NCI-H2196 treated with DMSO at 0.1 percent for 48 hours (cell line): ENCODE measurements at regions not wholly inside any gene's neighbourhood (a gene's known extent, or its start where the extent isn't known, plus 50 kb on each side); places are given as distances from the start of the nearest gene placed in this dataset.
"Not testable (repeated sequence)": the region's sequence is repeated elsewhere in the genome, so short reads cannot be mapped to it uniquely, and the experiment has no call there.

Source experiments
- DNase-seq: peaks from one replicate; lab custom pipeline; 2025; ENCODE audit not compliant: unreplicated experiment; lab: John Stamatoyannopoulos, UW

GRCh38 chr6:85764844-85765243, 122.2 kb upstream of the SYNCRIP start:
- no peak for DNase-seq

- DNase-seq: no peak
Observed at GRCh38 chr6:85756982-85757381, 114.3 kb upstream of the SYNCRIP start.

DNA sequence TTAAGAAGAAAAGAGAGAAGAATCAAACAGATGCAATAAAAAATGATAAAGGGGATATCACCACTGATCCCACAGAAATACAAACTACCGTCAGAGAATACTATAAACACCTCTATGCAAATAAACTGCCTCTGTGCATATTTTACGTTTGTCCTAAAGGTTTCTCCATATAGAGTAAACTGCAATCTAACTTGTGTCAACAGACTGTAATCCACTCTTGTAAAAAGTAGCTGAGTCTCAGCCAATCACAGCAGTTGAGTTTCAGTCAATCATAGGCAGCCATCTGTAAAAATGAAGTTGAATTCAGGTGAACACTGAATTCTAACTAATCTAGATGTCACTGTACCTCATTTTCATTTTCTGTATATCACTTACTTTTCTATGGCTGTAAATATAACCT, 112.2 kb upstream of the SYNCRIP start:
- no peak for DNase-seq

DNA sequence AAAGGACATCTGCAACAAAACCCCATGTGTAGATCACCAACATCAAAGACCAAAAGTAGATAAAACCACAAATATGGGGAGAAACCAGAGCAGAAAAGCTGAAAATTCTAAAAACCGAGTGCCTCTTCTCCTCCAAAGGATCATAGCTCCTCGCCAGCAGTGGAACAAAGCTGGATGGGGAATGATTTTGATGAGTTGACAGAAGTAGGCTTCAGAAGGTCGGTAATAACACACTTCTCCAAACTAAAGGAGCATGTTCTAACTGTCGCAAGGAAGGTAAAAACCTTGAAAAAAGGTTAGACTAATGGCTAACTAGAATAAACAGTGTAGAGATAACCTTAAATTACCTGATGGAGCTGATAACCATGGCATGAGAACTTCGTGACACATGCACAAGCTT, 109.9 kb upstream of the SYNCRIP start:
- no peak for DNase-seq

DNA sequence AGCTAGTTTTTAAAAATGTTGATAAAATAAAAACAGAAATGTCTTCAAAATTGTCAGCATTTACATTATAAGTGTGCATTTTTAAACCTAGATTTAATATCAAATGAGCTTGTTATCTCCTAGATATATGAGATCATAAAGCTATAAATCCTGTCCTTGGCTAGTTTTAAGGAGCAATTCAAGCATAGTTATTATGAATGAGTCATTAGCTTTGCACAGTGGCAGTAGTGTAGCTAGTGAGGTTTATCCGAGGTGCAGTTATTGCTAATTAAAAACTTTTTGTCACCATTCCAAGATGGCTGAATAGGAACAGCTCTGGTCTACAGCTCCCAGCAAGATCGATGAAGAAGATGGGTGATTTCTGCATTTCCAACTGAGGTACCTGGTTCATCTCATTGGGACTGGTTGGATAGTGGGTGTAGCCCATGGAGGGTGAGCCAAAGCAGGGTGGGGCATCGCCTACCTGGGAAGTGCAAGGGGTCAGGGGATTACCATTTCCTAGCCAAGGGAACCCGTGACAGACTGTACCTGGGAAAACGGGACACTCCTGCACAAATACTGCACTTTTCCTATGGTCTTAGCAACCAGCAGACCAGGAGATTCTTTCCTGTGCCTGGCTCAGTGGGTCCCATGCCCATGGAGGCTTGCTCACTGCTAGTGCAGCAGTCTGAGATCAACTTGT, 108.8 kb upstream of the SYNCRIP start:
- DNase-seq: no peak

DNA sequence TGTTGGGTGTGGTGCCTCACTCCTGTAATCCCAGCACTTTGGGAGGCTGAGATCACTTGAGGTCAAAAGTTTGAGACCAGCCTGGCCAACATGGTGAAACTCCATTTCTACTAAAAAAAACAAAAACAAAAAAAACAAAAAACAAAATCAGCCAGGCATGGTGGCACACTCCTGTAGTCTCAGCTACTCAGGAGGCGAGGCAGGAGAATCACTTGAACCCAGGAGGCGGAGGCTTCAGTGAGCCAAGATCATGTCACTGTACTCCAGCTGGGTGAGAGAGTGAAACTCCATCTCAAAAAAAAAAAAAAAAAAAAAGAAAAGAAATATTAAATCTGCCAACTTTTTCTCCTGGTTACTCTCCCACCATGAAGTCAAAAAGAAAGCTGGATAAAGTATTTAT, 107.5 kb upstream of the SYNCRIP start:
- not testable (repeated sequence) for DNase-seq

- DNase-seq: no peak
Observed at GRCh38 chr6:85749236-85749635, 106.5 kb upstream of the SYNCRIP start.

DNA sequence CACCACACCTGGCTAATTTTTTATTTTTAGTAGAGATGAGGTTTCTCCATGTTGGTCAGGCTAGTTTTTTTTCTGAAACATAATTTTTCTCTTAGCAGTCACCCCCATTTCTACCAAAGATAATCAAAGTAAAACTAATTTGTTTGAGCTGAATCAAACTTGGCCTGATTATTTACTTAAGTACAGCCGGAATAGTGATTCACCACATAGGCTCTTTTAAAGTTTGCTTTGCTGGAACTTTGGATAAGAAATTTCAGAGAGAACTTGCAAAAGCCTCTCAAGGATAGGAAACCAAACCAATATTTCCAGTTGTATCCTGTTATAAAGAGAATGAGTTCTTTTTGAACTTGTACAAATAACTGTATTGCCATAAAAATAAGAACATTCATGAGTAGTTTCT, 105.0 kb upstream of the SYNCRIP start:
- DNase-seq: no peak

DNA sequence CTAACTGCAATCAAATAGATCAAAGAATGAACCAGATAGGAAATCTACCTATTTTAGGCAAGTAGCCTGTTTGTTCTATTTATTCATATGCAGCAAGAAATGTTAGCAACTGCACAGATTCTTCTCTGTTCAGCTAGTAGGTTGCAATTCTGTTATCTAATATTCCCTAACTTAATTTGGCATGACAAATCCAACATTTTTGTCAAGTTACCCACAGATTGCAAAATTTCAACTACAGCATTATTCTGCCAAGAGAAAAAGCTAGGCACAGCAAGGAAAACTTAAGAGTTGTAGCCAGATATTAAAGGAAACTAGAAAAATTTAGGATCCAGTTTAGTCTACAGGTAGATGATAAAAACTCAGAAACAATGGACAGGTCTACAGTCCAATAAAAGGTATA, 104.4 kb upstream of the SYNCRIP start:
- DNase-seq: no peak

- DNase-seq: no peak
Observed at GRCh38 chr6:85744433-85744970, 101.8 kb upstream of the SYNCRIP start.

DNA sequence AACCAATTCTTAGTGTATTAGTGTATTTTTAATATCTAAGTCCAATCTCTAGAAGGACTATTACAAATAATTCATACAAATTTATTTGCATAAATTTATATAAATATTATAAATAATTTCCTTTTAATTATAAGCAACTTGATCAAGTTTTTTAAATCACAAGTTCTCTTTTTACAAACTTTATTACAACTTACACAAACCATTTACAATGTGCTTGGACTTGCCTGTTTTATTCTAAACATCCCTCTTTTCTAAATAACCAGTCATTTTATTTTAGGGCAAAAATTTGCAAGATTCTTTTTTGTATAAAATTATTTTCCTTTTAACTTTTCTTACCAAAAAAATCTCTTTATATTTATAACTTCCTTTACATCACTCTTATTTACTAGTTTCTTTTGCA, 83.5 kb upstream of the SYNCRIP start:
- no peak for DNase-seq

DNA sequence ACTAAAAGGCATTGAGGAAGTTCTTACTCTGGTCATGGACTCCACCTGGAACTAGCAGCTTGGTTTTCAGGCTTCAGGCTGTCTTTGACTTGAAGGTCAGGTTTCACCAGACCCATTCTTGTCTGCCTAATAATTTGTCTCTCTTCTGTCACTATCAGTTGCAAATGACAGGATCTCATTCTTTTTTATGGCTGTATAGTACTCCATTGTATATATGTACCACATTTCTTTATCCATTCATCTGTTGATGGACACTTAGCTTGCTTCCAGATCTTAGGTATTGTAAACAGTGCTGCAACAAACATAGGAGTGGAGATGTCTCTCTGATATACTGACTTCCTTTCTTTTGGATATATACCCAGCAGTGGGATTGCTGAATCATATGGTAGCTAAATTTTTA, 73.1 kb upstream of the SYNCRIP start:
- DNase-seq: no peak

DNA sequence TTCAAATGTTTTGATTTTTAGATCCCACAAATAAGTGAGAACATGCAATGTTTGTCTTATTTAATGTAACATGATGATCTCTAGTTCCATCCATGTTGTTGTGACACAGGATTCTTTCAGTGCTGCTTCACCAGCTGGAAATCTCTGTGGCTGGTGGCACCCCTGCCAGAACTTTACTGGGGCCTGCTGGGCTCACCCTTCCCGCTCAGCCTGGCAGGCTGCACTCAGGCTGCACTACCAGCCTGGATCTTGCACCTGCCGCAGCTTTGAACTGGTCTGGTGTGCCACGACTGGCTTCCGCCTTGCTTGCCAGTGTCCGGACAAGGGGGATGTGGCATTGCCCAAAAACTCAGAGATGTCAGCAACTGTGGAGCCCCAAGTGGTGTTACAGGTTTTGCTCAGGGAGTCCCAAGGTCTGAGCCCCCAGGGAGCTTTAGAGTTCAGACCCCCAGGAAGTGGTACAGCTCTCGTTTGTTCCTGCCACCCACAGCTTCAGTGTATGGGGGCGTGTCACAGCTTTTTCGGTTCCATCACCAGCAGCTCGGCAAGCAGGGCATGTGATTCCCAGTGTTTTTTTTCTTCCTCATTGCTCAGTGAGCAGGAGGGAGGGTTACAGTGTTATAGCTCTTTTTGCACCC, 72.3 kb upstream of the SYNCRIP start:
- no peak for DNase-seq

DNA sequence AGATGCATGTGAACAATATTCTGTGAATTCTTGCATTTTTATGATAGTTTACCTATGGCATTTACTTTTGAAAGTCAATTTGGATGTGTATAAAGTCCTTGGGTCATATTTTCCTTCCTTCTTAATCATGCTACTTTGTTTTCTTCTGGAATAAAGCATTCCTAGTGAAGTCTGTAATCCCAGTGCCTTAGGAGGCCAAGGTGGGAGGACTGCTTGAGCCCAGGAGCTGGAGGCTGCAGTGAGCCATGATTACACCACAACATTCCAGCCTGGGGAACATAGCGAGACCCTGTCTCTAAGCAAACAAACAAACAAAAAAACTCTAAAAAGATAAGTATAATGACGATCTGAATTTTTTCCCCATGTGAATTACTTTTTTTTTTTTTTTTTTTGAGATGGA, 69.7 kb upstream of the SYNCRIP start:
- no peak for DNase-seq

- DNase-seq: not testable (repeated sequence)
Observed at GRCh38 chr6:85707515-85708145, 64.9 kb upstream of the SYNCRIP start.

DNA sequence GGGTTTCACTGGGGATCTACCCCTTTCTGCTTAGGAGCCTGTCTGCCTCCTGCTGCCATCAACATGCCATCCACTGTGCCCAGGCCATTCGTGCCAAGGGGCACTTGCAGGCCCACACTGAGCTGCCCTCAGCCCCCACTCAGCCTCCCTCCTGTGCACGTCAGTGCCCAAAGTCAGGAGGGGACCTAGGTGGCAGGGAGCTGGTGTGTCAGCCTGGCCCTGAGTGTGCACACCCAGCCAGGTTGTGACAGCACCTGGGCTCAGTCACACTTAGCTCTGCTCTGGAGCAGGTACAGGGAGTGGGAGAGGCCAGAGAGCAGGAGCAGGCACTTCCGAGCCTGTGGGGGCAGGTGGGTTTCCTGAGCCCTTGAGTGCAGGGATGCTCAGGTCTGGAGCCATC, 63.6 kb upstream of the SYNCRIP start:
- DNase-seq: no peak

- DNase-seq: no peak
Observed at GRCh38 chr6:85705220-85705619, 62.5 kb upstream of the SYNCRIP start.

DNA sequence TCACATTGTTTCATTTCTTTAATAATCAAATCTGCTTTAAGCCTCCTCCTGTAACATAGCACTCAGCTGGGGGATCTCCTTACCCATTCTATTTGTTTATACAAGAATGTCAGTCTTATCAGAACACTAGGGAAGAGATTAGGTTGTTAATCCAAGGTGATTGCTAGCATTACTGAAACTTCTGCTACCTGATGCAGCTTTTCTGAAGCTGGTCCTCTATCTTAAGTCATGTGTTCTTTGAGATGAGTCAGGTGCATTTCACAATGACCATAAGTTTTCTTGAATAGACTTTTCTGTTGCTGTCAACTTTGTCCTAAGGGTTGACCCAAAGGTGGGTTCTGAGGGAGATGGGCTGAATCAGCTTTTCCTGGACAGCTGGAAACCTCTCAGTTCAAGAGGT, 60.7 kb upstream of the SYNCRIP start:
- DNase-seq: no peak
